ENCODE measurements at regions not wholly inside any gene's neighbourhood (a gene's known extent, or its start where the extent isn't known, plus 50 kb on each side); places are given as distances from the start of the nearest gene placed in this dataset.

- H2AFZ ChIP-seq (ENCODE audit: low read length), result no peak overlapping the region
- no peak overlapping the region for H3K4me2 ChIP-seq (ENCODE audit: low read length)
- intact Hi-C loops (cut with micrococcal nuclease), result no loop called here
- H3K9me3 ChIP-seq (ENCODE audit: low read length), result no peaks in the 10 kb centered on the region
- H3F3A ChIP-seq (ENCODE audit: low read length, unreplicated experiment), result no peaks in the 10 kb centered on the region
- BruUV-seq (replicated peaks), result no TSS peak
- TF ChIP-seq, protein P1, sequence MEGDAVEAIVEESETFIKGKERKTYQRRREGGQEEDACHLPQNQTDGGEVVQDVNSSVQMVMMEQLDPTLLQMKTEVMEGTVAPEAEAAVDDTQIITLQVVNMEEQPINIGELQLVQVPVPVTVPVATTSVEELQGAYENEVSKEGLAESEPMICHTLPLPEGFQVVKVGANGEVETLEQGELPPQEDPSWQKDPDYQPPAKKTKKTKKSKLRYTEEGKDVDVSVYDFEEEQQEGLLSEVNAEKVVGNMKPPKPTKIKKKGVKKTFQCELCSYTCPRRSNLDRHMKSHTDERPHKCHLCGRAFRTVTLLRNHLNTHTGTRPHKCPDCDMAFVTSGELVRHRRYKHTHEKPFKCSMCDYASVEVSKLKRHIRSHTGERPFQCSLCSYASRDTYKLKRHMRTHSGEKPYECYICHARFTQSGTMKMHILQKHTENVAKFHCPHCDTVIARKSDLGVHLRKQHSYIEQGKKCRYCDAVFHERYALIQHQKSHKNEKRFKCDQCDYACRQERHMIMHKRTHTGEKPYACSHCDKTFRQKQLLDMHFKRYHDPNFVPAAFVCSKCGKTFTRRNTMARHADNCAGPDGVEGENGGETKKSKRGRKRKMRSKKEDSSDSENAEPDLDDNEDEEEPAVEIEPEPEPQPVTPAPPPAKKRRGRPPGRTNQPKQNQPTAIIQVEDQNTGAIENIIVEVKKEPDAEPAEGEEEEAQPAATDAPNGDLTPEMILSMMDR (conservative IDR thresholded peaks at IDR 0.05; ENCODE audit: low read depth, low read length), result no peak
- TF ChIP-seq EZH2 (IDR thresholded peaks at IDR 0.05; ENCODE audit: low read length, unreplicated experiment) (no peak), EZH2phosphoT487 (IDR thresholded peaks at IDR 0.05; ENCODE audit: borderline replicate concordance, low read length) (no peak)
- no peaks in the 10 kb centered on the region for H3K27me3 ChIP-seq (ENCODE audit: low read length)
- no peaks in the 10 kb centered on the region for H4K20me1 ChIP-seq (ENCODE audit: low read length)
- ATAC-seq (no peak), DNase-seq (no peak)
- H3K79me2 ChIP-seq (ENCODE audit: low read length), result no peaks in the 10 kb centered on the region
- H3K36me3 ChIP-seq (ENCODE audit: low read depth, low read length), result no peaks in the 10 kb centered on the region
- H3K9me2 ChIP-seq (replicated peaks; ENCODE audit: low read length), result no peaks in the 10 kb centered on the region
- CTCF ChIA-PET, result no interaction called here
- POLR2A ChIA-PET (ENCODE audit: unreplicated experiment), result no interaction called here
- H3K4me3 ChIP-seq (ENCODE audit: low read length), result no peak overlapping the region
- no peak overlapping the region for H3K9ac ChIP-seq (ENCODE audit: low read length)
- no peaks in the 10 kb centered on the region for H3K4me1 ChIP-seq (ENCODE audit: insufficient read depth, low read length)
- no peak overlapping the region for H3K27ac ChIP-seq (ENCODE audit: low read length)
Observed at GRCh38 chr4:112802780-112803179, 165.8 kb downstream of the LARP7 start.

GRCh38 chr4:112807083-112807482 is 170.1 kb downstream of the LARP7 start:
- Histone ChIP-seq H3F3A (ENCODE audit: low read length, unreplicated experiment) (no peaks in the 10 kb centered on the region), H3K9me3 (ENCODE audit: low read length) (no peaks in the 10 kb centered on the region), H4K20me1 (ENCODE audit: low read length) (no peaks in the 10 kb centered on the region), H2AFZ (ENCODE audit: low read length) (no peak overlapping the region), H3K79me2 (ENCODE audit: low read length) (no peaks in the 10 kb centered on the region), H3K36me3 (ENCODE audit: low read depth, low read length) (no peaks in the 10 kb centered on the region), H3K4me2 (ENCODE audit: low read length) (no peak overlapping the region), H3K27me3 (ENCODE audit: low read length) (no peaks in the 10 kb centered on the region), H3K4me1 (ENCODE audit: insufficient read depth, low read length) (no peaks in the 10 kb centered on the region), H3K4me3 (ENCODE audit: low read length) (no peak overlapping the region), H3K27ac (ENCODE audit: low read length) (no peak overlapping the region), H3K9me2 (replicated peaks; ENCODE audit: low read length) (no peaks in the 10 kb centered on the region), H3K9ac (ENCODE audit: low read length) (no peak overlapping the region)
- ATAC-seq (no peak), DNase-seq (no peak)
- intact Hi-C loops (cut with micrococcal nuclease), result no loop called here
- TF ChIP-seq EZH2phosphoT487 (IDR thresholded peaks at IDR 0.05; ENCODE audit: borderline replicate concordance, low read length), result no peak
- TF ChIP-seq, protein P1 (conservative IDR thresholded peaks at IDR 0.05; ENCODE audit: low read depth, low read length), result no peak
- no peak for TF ChIP-seq EZH2 (IDR thresholded peaks at IDR 0.05; ENCODE audit: low read length, unreplicated experiment)
- no TSS peak for BruUV-seq (replicated peaks)
- ChIA-PET POLR2A (ENCODE audit: unreplicated experiment) (no interaction called here), CTCF (interaction anchor here (0.6 kb wide), 1 partner anchor 13 kb away, joined by 3 read pairs; no protein-coding TSS in a partner anchor)

GRCh38 chr4:112808001-112808400 is 171.1 kb downstream of the LARP7 start:
- TF ChIP-seq EZH2 (IDR thresholded peaks at IDR 0.05; ENCODE audit: low read length, unreplicated experiment) (no peak), EZH2phosphoT487 (IDR thresholded peaks at IDR 0.05; ENCODE audit: borderline replicate concordance, low read length) (no peak)
- TF ChIP-seq, protein P1 (conservative IDR thresholded peaks at IDR 0.05; ENCODE audit: low read depth, low read length), result no peak
- no TSS peak for BruUV-seq (replicated peaks)
- Histone ChIP-seq H3K4me2 (ENCODE audit: low read length) (no peak overlapping the region), H3K79me2 (ENCODE audit: low read length) (no peaks in the 10 kb centered on the region), H3K27ac (ENCODE audit: low read length) (no peak overlapping the region), H4K20me1 (ENCODE audit: low read length) (no peaks in the 10 kb centered on the region), H2AFZ (ENCODE audit: low read length) (no peak overlapping the region), H3K36me3 (ENCODE audit: low read depth, low read length) (no peaks in the 10 kb centered on the region), H3K4me1 (ENCODE audit: insufficient read depth, low read length) (no peaks in the 10 kb centered on the region), H3K27me3 (ENCODE audit: low read length) (no peaks in the 10 kb centered on the region), H3F3A (ENCODE audit: low read length, unreplicated experiment) (no peaks in the 10 kb centered on the region), H3K9me2 (replicated peaks; ENCODE audit: low read length) (no peaks in the 10 kb centered on the region), H3K9ac (ENCODE audit: low read length) (no peak overlapping the region), H3K9me3 (ENCODE audit: low read length) (no peaks in the 10 kb centered on the region), H3K4me3 (ENCODE audit: low read length) (no peak overlapping the region)
- ChIA-PET CTCF (no interaction called here), POLR2A (ENCODE audit: unreplicated experiment) (no interaction called here)
- intact Hi-C loops (cut with micrococcal nuclease), result no loop called here
- no peak for ATAC-seq
- no peak for DNase-seq

Measured in PC-3 (cell line).